Colonic mucosa (tissue), 4 donors: ENCODE measurements at regions not wholly inside any gene's neighbourhood (a gene's known extent, or its start where the extent isn't known, plus 50 kb on each side); places are given as distances from the start of the nearest gene placed in this dataset.

ENCODE experiments used
- DNase-seq: peaks from one replicate; pipeline ENCODE4 v3.0.0-alpha.2; 2020
- H3K27ac ChIP-seq: fragments of 200-600 bp; one replicate; pipeline ENCODE4 v1.8.0; 2021
- H3K27me3 ChIP-seq: fragments of 200-600 bp; one replicate; pipeline ENCODE4 v1.8.0; 2021
- H3K36me3 ChIP-seq: fragments of 200-600 bp; one replicate; pipeline ENCODE4 v1.8.0; 2021
- H3K4me1 ChIP-seq: fragments of 200-600 bp; one replicate; pipeline ENCODE4 v1.8.0; 2021; ENCODE audit warnings: mild to moderate bottlenecking
- H3K4me3 ChIP-seq: fragments of 200-600 bp; one replicate; pipeline ENCODE4 v1.8.0; 2021
- H3K9ac ChIP-seq, 2 donors: one replicate each; pipeline ENCODE4 v1.7.0; 2013; ENCODE audit warnings: control low read depth in 2 of 2, low read depth in 2 of 2, low read length in 2 of 2
- H3K9me3 ChIP-seq: fragments of 200-600 bp; one replicate; pipeline ENCODE4 v1.8.0; 2021
- CTCF ChIP-seq: fragments of 200-600 bp; IDR thresholded peaks from one replicate; pipeline ENCODE4 v1.8.0; 2022; ENCODE audit warnings: antibody characterized with exemption, mild to moderate bottlenecking
- intact Hi-C: fragments of 100-400 bp; cut with DNase I; formaldehyde crosslinking; loops from one replicate; pipeline ENCODE4 v1.14.1; 2022
- donor health status: healthy.
- donor health status: DM: no; HTN: no; CAD: no.
- donor health status: DM: no; HTN: no; CAD: no.

GRCh38 chr2:79383681-79384080 lies 129.2 kb upstream of the CTNNA2 start:
- no peaks in the 10 kb centered on the region for H3K36me3 ChIP-seq
- no peak overlapping the region for H3K4me3 ChIP-seq
- no peak for TF ChIP-seq CTCF
- H3K27ac ChIP-seq = no peak overlapping the region
- H3K4me1 ChIP-seq = no peaks in the 10 kb centered on the region
- DNase-seq = no peak
- no peak overlapping the region for H3K9ac ChIP-seq
- intact Hi-C loops = no loop called here
- no peaks in the 10 kb centered on the region for H3K9me3 ChIP-seq
- no peaks in the 10 kb centered on the region for H3K27me3 ChIP-seq

- Histone ChIP-seq H3K27me3 (no peaks in the 10 kb centered on the region), H3K36me3 (no peaks in the 10 kb centered on the region), H3K4me1 (no peaks in the 10 kb centered on the region), H3K9me3 (no peaks in the 10 kb centered on the region), H3K9ac (no peak overlapping the region), H3K4me3 (no peak overlapping the region), H3K27ac (no peak overlapping the region)
- intact Hi-C loops = no loop called here
- no peak for DNase-seq
- no peak for TF ChIP-seq CTCF
Observed at GRCh38 chr2:79375817-79376216, 137.0 kb upstream of the CTNNA2 start.

GRCh38 chr2:79373358-79374130 lies 139.3 kb upstream of the CTNNA2 start:
- no peak for DNase-seq
- Histone ChIP-seq H3K36me3 (no peaks in the 10 kb centered on the region), H3K4me3 (no peak overlapping the region), H3K9ac (no peak overlapping the region), H3K27ac (no peak overlapping the region), H3K27me3 (no peaks in the 10 kb centered on the region), H3K9me3 (no peaks in the 10 kb centered on the region), H3K4me1 (no peaks in the 10 kb centered on the region)
- intact Hi-C loops = no loop called here
- no peak for TF ChIP-seq CTCF

GRCh38 chr2:79370976-79371538 lies 141.8 kb upstream of the CTNNA2 start:
- Histone ChIP-seq H3K4me1 (no peaks in the 10 kb centered on the region), H3K9me3 (no peaks in the 10 kb centered on the region), H3K36me3 (no peaks in the 10 kb centered on the region), H3K9ac (no peak overlapping the region), H3K27me3 (no peaks in the 10 kb centered on the region), H3K27ac (no peak overlapping the region), H3K4me3 (no peak overlapping the region)
- DNase-seq = no peak
- TF ChIP-seq CTCF = no peak
- intact Hi-C loops = no loop called here

GRCh38 chr2:79369127-79369526 lies 143.7 kb upstream of the CTNNA2 start:
- DNase-seq = no peak

More at GRCh38 chr2:79369127-79369526, 143.7 kb upstream of the CTNNA2 start:
- H3K9ac ChIP-seq = no peak overlapping the region
- H3K9me3 ChIP-seq = no peaks in the 10 kb centered on the region
- H3K27ac ChIP-seq = no peak overlapping the region
- no peaks in the 10 kb centered on the region for H3K36me3 ChIP-seq
- intact Hi-C loops = no loop called here
- TF ChIP-seq CTCF = no peak
- no peaks in the 10 kb centered on the region for H3K27me3 ChIP-seq
- no peak overlapping the region for H3K4me3 ChIP-seq
- no peaks in the 10 kb centered on the region for H3K4me1 ChIP-seq
